SK-N-SH treated with all-trans-retinoic acid at 6 μM for 48 hours (cell line): ENCODE measurements at regions not wholly inside any gene's neighbourhood (a gene's known extent, or its start where the extent isn't known, plus 50 kb on each side); places are given as distances from the start of the nearest gene placed in this dataset.

Experiments used
- ATAC-seq: fragments of 200-7000 bp; cut with Tn5 transposase; 3 replicates; pipeline ENCODE4 v1.9.1; 2020; ENCODE audit warnings: mild to moderate bottlenecking, moderate library complexity
- ARNTL ChIP-seq: fragments of 450-650 bp; formaldehyde crosslinking; IDR thresholded peaks from 2 replicates; pipeline ENCODE4 v1.5.0; 2020; ENCODE audit warnings: low read depth, mild to moderate bottlenecking, moderate library complexity, borderline replicate concordance
- BACH2 ChIP-seq: fragments of 250-450 bp; sonication (Bioruptor Pico); IDR thresholded peaks from 2 replicates; pipeline ENCODE4 v1.9.0; 2021; ENCODE audit warnings: mild to moderate bottlenecking, borderline replicate concordance
- CSDC2 ChIP-seq: fragments of 250-450 bp; sonication (Bioruptor Pico); IDR thresholded peaks from 2 replicates; pipeline ENCODE4 v1.5.0; 2020; ENCODE audit warnings: mild to moderate bottlenecking, moderate library complexity
- CSRNP3 ChIP-seq: fragments of 250-450 bp; sonication (Bioruptor Pico); IDR thresholded peaks from 2 replicates; pipeline ENCODE4 v1.5.1; 2021; ENCODE audit warnings: mild to moderate bottlenecking, moderate library complexity
- ESRRG ChIP-seq: fragments of 250-450 bp; sonication (Bioruptor Pico); IDR thresholded peaks from 2 replicates; pipeline ENCODE4 v1.6.1; 2021; ENCODE audit warnings: mild to moderate bottlenecking
- GLIS3 ChIP-seq: fragments of 250-450 bp; sonication (Bioruptor Pico); IDR thresholded peaks from 2 replicates; pipeline ENCODE4 v1.5.0; 2020; ENCODE audit warnings: mild to moderate bottlenecking, moderate library complexity
- ISL1 ChIP-seq: fragments of 250-450 bp; sonication (Bioruptor Pico); IDR thresholded peaks from 2 replicates; pipeline ENCODE4 v2.1.2; 2022; ENCODE audit warnings: mild to moderate bottlenecking, moderate library complexity
- OSR1 ChIP-seq: fragments of 250-450 bp; sonication (Bioruptor Pico); IDR thresholded peaks from 2 replicates; pipeline ENCODE4 v1.8.0; 2022; ENCODE audit warnings: moderate library complexity, mild to moderate bottlenecking, inconsistent platforms
- POU6F1 ChIP-seq: fragments of 250-450 bp; sonication (Bioruptor Pico); IDR thresholded peaks from 2 replicates; pipeline ENCODE4 v1.8.0; 2021; ENCODE audit warnings: low read depth, mild to moderate bottlenecking, moderate library complexity, borderline replicate concordance
- PPARA ChIP-seq: fragments of 250-450 bp; sonication (Bioruptor Pico); IDR thresholded peaks from 2 replicates; pipeline ENCODE4 v1.5.0; 2020; ENCODE audit warnings: mild to moderate bottlenecking, borderline replicate concordance
- RARB ChIP-seq: fragments of 250-450 bp; sonication (Bioruptor Pico); IDR thresholded peaks from 2 replicates; pipeline ENCODE4 v1.8.0; 2021; ENCODE audit warnings: mild to moderate bottlenecking, moderate library complexity
- SNAI2 ChIP-seq: fragments of 250-450 bp; sonication (Bioruptor Pico); IDR thresholded peaks from 2 replicates; pipeline ENCODE4 v1.5.0; 2020; ENCODE audit warnings: mild to moderate bottlenecking, moderate library complexity
- TCF4 ChIP-seq: fragments of 250-450 bp; sonication (Bioruptor Pico); IDR thresholded peaks from 2 replicates; pipeline ENCODE4 v1.8.0; 2021; ENCODE audit warnings: mild to moderate bottlenecking, moderate library complexity, borderline replicate concordance
- TOX ChIP-seq: fragments of 250-450 bp; sonication (Bioruptor Pico); IDR thresholded peaks from 2 replicates; pipeline ENCODE4 v1.8.0; 2021; ENCODE audit warnings: mild to moderate bottlenecking, moderate library complexity, borderline replicate concordance
- ZC3H10 ChIP-seq: fragments of 250-450 bp; sonication (Bioruptor Pico); IDR thresholded peaks from 2 replicates; pipeline ENCODE4 v1.5.1; 2021; ENCODE audit warnings: mild to moderate bottlenecking, moderate library complexity
- ZFP3 ChIP-seq: fragments of 250-450 bp; sonication (Bioruptor Pico); IDR thresholded peaks from 2 replicates; pipeline ENCODE4 v1.5.0; 2020; ENCODE audit warnings: mild to moderate bottlenecking, moderate library complexity
- ZFP30 ChIP-seq: fragments of 450-650 bp; formaldehyde crosslinking; IDR thresholded peaks from 2 replicates; pipeline ENCODE4 v1.5.0; 2022; ENCODE audit warnings: mild to moderate bottlenecking, moderate library complexity
- ZNF565 ChIP-seq: fragments of 450-650 bp; formaldehyde crosslinking; conservative IDR thresholded peaks from 2 replicates; pipeline ENCODE4 v1.5.0; 2020; ENCODE audit warnings: low read depth, mild to moderate bottlenecking, moderate library complexity
- ZNF8 ChIP-seq: fragments of 450-650 bp; formaldehyde crosslinking; IDR thresholded peaks from 2 replicates; pipeline ENCODE4 v1.5.0; 2020; ENCODE audit warnings: mild to moderate bottlenecking, moderate library complexity
- TF ChIP-seq, protein P1 (sequence below): fragments of 250-450 bp; sonication (Bioruptor Pico); IDR thresholded peaks from 2 replicates; pipeline ENCODE4 v1.8.0; 2020; ENCODE audit warnings: mild to moderate bottlenecking, moderate library complexity, borderline replicate concordance

DNA sequence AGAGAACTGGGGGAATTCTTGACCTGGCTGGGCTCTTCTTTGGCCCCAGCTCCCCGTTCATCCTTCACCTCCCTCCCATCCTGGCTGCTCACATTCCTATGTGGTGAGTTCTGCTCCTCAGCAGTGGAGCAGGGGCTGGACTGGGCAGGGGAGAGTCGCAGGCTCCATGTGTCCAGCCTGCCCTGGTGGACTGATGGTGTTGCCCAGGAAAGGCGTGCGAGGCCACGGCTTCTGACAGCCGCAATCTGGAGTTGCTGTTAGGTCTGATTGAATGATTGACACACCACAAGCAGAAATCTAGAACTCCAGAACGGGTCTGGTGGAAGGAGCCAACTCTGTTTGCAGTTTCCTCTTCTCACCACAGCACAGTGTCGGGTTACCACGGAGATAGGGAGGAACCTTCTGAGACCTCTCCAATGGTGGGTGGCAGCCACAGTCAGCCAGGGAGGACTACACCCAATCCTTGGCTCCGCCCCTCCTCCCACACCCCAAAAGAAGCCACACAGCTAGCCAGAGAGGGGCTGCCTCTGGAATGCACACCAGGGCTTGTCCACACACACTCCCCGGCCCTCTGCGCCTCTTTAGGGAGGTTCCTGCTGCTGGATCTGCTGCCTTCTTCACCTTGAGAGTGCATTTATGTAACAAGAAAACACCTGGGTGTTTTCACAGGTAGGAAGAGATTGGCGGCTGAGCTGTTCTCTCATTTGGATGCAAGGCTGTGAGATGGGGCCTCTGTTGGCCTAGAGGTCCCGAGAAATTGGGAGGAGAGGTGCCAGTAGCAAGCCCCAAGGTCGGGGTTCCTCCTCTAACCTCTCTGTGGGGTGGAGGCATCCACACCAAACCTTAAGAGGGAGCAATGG lies 56.4 kb upstream of the CD44 start (continued):
- TF ChIP-seq PPARA (CRISPR knock-in tag), result no peak

GRCh38 chr11:35083181-35083430 lies 55.9 kb upstream of the CD44 start:
- TF ChIP-seq BACH2 (no peak), CSDC2 (CRISPR knock-in tag) (no peak), ZNF565 (CRISPR knock-in tag) (no peak), ZNF8 (no peak), ZC3H10 (no peak), GLIS3 (no peak), ZFP30 (CRISPR knock-in tag) (no peak), OSR1 (CRISPR knock-in tag) (no peak), RARB (CRISPR knock-in tag) (no peak), ESRRG (CRISPR knock-in tag) (no peak), TCF4 (CRISPR knock-in tag) (no peak), TOX (CRISPR knock-in tag) (no peak), ZFP3 (no peak), PPARA (CRISPR knock-in tag) (no peak), CSRNP3 (CRISPR knock-in tag) (no peak), ARNTL (CRISPR knock-in tag) (no peak)
- TF ChIP-seq, all 23 proteins: peak for 0
- no peak for ATAC-seq

GRCh38 chr11:35083431-35084238 lies 55.3 kb upstream of the CD44 start:
- TF ChIP-seq RARB (CRISPR knock-in tag) (no peak), ZNF565 (CRISPR knock-in tag) (no peak), SNAI2 (CRISPR knock-in tag) (no peak), BACH2 (no peak)
- TF ChIP-seq, protein P1, sequence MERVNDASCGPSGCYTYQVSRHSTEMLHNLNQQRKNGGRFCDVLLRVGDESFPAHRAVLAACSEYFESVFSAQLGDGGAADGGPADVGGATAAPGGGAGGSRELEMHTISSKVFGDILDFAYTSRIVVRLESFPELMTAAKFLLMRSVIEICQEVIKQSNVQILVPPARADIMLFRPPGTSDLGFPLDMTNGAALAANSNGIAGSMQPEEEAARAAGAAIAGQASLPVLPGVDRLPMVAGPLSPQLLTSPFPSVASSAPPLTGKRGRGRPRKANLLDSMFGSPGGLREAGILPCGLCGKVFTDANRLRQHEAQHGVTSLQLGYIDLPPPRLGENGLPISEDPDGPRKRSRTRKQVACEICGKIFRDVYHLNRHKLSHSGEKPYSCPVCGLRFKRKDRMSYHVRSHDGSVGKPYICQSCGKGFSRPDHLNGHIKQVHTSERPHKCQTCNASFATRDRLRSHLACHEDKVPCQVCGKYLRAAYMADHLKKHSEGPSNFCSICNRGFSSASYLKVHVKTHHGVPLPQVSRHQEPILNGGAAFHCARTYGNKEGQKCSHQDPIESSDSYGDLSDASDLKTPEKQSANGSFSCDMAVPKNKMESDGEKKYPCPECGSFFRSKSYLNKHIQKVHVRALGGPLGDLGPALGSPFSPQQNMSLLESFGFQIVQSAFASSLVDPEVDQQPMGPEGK, result no peak
- peak; percentile 44 for ATAC-seq

GRCh38 chr11:35084817-35085440 lies 54.0 kb upstream of the CD44 start:
- ATAC-seq, result no peak
- TF ChIP-seq RARB (CRISPR knock-in tag), result no peak
- no peak for TF ChIP-seq TOX (CRISPR knock-in tag)
- TF ChIP-seq BACH2, result no peak
- TF ChIP-seq ISL1 (CRISPR knock-in tag), result no peak
- no peak for TF ChIP-seq ZNF565 (CRISPR knock-in tag)
- TF ChIP-seq ZFP3, result no peak

DNA sequence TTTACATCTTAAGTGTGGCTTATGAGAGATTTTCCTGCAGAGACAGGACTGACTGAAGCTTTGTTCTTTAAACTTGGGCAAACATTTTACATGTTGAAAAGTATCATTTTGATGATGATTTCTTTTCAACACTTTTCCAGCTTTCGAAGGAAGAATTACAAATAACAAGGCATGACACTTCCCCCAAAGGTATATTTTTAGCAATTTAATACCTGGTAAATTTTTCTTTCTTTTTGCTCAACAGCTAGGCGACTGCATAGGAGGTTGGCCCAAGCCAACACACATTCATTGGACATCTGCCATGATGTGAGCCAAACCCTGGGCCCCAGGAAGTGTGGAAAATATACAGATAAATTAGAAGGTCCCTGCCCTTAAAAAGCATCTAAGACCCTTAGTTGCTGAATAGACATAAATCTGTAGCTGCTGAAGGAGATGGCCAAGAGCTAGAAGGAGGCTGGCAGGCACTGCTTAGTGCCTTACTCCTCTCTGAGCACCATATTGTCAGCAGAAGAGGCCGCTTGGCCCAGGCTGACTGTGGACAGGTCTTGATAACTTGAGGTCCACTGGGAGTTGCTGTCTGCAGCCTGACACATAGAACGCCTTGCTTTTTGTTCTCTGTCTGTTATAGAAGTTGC lies 53.3 kb upstream of the CD44 start:
- no peak for ATAC-seq
- TF ChIP-seq RARB (CRISPR knock-in tag) (no peak), OSR1 (CRISPR knock-in tag) (no peak), ZNF8 (no peak), TOX (CRISPR knock-in tag) (no peak), POU6F1 (CRISPR knock-in tag) (no peak), ISL1 (CRISPR knock-in tag) (no peak), ESRRG (CRISPR knock-in tag) (no peak), CSDC2 (CRISPR knock-in tag) (no peak), ZFP30 (CRISPR knock-in tag) (no peak), TCF4 (CRISPR knock-in tag) (no peak), ZC3H10 (no peak), GLIS3 (no peak), CSRNP3 (CRISPR knock-in tag) (no peak), ZFP3 (no peak)
